Central memory CD8-positive, alpha-beta T cell (primary cell): ENCODE measurements at regions not wholly inside any gene's neighbourhood (a gene's known extent, or its start where the extent isn't known, plus 50 kb on each side); places are given as distances from the start of the nearest gene placed in this dataset.
A peak's percentile ranks its signal among the peaks of the same experiment; 100 is the strongest.

Source experiments
- ATAC-seq: fragments of 150-1000 bp; cut with Tn5 transposase; replicated peaks from 2 replicates; pipeline ENCODE4 v1.10.0; 2022; ENCODE audit warnings: mild to moderate bottlenecking, moderate FRiP score, moderate number of reproducible peaks; ENCODE audit not compliant: poor library complexity, severe bottlenecking; ENCODE audit errors: extremely low read depth
- DNase-seq, 2 donors: peaks; one replicate each; pipeline ENCODE4 v3.0.0; 2021; ENCODE audit warnings: low spot score in 2 of 2
- H3K27ac Mint-ChIP-seq: one replicate; pipeline ENCODE4 v1.8.0; 2022; ENCODE audit warnings: low read depth, mild to moderate bottlenecking, moderate library complexity, mixed read lengths
- H3K27me3 Mint-ChIP-seq: one replicate; pipeline ENCODE4 v1.8.0; 2022; ENCODE audit warnings: mixed read lengths
- H3K36me3 Mint-ChIP-seq: one replicate; pipeline ENCODE4 v1.8.0; 2022; ENCODE audit warnings: mild to moderate bottlenecking, moderate library complexity, mixed read lengths; ENCODE audit not compliant: insufficient read depth
- H3K4me1 Mint-ChIP-seq: one replicate; pipeline ENCODE4 v1.8.0; 2022; ENCODE audit warnings: mixed read lengths
- H3K4me3 Mint-ChIP-seq: one replicate; pipeline ENCODE4 v1.8.0; 2022; ENCODE audit warnings: mild to moderate bottlenecking, moderate library complexity, mixed read lengths
- H3K9me3 Mint-ChIP-seq: one replicate; pipeline ENCODE4 v1.8.0; 2022; ENCODE audit warnings: mixed read lengths

DNA sequence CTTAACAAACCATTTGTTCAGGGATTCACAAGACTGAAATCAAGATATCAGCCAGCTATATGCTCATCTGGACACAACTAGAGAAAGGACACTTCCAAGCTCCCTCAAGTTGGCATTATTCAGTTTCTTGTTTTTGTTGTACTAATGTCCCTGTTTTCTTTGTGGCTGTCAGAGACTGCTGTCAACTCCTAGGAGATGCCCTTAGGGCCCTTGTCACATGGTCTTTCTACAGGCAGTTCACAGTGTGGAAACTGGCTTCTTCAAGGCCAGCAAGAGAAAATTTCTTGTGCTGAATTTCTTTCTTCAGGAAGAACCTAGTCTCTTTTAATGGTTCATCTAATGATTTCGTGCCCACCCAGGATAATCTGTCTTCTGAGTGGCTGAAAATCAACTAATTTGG is 677.2 kb upstream of the MAN1A1 start:
- Mint-ChIP-seq H3K27me3 (no peaks in the 10 kb centered on the region), H3K9me3 (peaks cover 5% of the 10 kb centered on the region), H3K27ac (no peak overlapping the region), H3K4me1 (no peaks in the 10 kb centered on the region), H3K36me3 (no peaks in the 10 kb centered on the region), H3K4me3 (no peak overlapping the region)
- DNase-seq (no peak), ATAC-seq (no peak)

DNA sequence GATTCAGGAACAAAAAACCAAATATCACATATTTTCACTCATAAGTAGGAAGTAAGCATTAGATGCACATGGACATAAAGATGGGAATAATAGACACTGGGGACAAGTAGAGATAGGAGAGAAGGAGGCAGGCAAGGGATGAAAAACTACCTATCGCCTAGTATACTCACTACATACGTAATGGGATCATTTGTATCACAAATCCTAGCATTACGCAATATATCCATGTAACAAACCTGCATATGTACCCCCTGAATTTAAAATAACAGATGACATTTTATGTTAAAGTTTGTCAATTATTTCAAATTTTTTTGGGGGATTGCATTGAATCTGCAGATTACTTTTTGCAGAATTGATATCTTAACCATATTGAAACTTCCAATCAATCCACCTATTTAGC is 660.5 kb upstream of the MAN1A1 start:
- no peak overlapping the region for H3K4me3 Mint-ChIP-seq
- H3K4me1 Mint-ChIP-seq = no peaks in the 10 kb centered on the region
- H3K9me3 Mint-ChIP-seq = peaks cover 4% of the 10 kb centered on the region
- no peaks in the 10 kb centered on the region for H3K36me3 Mint-ChIP-seq
- no peak overlapping the region for H3K27ac Mint-ChIP-seq
- no peaks in the 10 kb centered on the region for H3K27me3 Mint-ChIP-seq
- ATAC-seq (no peak), DNase-seq (no peak)

DNA sequence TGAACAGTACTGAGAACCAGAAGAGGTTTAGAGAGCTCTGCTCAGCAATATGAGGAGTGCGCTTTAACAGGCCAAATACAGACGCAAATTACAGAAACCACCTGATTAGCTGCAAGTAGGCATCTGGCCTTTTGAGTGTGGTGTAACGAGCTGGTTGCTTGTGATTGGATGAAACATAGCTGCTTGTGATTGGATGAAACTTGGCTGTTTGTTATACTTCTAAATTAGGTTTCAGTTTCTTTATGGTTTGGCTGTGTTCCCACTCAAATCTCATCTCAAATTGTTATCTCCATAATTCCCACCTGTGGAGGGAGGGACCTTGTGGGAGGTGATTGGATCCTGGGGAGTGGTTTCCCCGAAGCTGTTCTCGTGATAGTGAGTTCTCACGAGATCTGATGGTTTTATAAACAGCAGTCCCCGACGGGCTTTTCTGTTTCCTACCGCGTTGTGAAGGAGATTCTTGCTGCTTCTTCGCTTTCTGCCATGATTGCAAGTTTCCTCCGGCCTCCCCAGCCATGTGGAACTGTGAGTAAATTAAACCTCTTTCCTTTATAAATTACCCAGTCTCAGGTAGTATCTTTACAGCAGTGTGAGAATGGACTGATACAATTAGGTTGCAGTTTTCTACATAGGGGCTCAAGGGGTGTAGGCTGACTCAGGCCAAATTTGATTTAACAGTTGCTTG is 655.9 kb upstream of the MAN1A1 start:
- Mint-ChIP-seq H3K4me1 (no peaks in the 10 kb centered on the region), H3K27ac (no peak overlapping the region), H3K4me3 (no peak overlapping the region), H3K9me3 (peaks cover 4% of the 10 kb centered on the region), H3K27me3 (no peaks in the 10 kb centered on the region), H3K36me3 (no peaks in the 10 kb centered on the region)
- DNase-seq (no peak), ATAC-seq (peak; percentile 19)

DNA sequence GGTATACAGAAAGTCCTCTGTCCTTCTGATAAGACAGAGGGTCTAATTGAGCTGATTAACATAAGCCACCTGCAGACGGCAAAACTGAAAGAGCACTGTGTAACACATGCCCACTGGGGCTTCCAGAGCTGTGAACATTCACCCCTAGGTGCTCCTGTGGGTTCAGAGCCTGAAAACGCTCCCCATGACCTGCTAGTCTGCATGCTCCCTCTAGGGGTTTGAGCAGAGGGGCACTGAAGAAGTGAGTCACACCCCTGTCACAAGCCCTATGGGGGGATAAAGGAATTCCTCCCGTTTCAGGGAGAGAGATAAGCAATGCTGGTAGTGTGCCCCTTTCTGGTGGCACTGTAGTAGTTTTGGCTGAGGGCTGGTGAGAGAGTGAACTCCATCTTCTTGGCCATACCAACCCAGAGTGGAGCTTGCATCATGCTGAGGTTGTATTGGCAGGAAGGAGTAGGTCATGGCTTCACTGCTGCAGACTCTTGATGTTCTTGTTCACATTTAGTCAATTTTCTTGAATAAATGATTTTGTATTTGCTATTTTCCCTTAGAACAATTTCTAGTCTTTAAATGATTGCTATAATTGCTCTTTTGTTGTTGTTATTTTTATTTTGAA is 637.5 kb upstream of the MAN1A1 start:
- no peaks in the 10 kb centered on the region for H3K4me1 Mint-ChIP-seq
- no peak overlapping the region for H3K4me3 Mint-ChIP-seq
- H3K9me3 Mint-ChIP-seq = peaks cover 9% of the 10 kb centered on the region
- H3K27ac Mint-ChIP-seq = no peak overlapping the region
- H3K36me3 Mint-ChIP-seq = no peaks in the 10 kb centered on the region
- no peak for DNase-seq
- ATAC-seq = no peak
- no peaks in the 10 kb centered on the region for H3K27me3 Mint-ChIP-seq

DNA sequence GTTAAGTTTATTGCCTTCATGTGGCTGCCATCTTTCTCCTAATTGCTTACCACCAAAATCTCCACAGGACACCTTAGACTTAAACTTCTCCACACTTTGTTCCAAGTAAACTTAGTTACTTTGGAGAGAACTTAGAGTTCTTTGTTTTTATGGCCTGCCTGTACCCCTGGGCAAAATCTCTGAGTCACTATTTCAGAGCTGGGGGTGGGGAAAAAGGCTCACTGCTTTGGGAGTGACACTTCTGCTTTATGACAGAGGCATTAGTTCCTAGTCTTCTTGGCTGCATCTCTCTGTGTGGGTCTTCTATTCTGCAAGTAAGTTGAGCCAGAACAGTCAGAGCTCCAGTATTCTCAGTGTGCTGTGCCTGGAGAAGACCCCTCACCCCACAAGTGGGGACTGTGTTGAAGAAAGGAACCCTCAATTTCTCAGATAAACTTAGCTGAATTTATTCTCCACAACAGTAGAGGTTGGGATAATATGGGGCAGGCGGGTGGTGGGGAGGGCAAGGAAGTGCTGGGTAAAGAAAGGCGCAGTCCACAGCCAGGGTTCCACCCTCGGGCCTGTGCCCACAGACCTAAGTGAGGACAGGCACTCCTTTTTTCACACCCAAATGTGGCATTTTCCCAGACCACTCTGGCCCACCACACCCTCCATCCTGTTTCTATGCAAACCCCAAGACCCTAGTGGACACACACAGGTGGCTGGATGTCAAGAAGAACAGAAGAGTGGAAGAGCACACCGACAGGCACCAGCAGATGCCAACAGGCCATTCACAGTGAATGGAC is 636.6 kb upstream of the MAN1A1 start:
- Mint-ChIP-seq H3K27me3 (no peaks in the 10 kb centered on the region), H3K4me1 (no peaks in the 10 kb centered on the region), H3K36me3 (no peaks in the 10 kb centered on the region), H3K9me3 (peaks cover 9% of the 10 kb centered on the region), H3K27ac (no peak overlapping the region), H3K4me3 (no peak overlapping the region)
- ATAC-seq (no peak), DNase-seq (no peak)

DNA sequence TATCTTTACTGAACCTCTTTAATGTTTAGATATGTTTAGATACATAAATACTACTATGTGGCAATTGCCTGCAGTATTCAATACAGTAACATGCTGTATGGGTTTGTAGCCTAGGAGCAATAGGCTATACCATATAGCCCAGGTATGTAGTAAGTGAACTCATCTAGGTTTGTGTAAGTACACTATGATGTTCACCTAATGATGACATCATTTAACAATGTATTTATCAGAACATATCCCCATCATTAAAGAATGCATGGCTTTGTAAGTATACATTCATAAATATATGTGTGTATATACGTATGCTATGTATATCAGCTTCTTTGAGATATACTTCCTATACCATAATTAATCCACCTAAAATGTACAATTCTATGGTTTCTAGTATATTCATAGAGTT is 631.2 kb upstream of the MAN1A1 start:
- DNase-seq = no peak
- ATAC-seq = no peak

DNA sequence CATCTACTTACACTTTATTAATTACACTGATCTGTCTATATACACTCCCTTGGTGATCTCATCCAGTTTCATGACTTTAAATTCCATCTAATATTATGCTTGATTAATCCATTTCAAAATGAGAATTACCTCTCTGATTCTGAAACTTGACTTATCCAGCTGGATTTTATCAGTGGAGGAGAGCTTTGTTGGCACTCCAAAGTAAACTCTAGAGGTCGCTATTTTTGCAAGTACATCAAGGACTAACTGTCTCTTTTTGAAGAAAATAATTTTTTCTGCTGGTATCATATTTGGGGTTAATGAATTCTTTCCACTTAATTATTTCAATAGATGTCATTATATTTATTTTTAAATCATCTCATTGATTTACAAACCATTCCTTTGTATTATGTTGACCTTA is 630.3 kb upstream of the MAN1A1 start:
- no peak overlapping the region for H3K4me3 Mint-ChIP-seq
- no peaks in the 10 kb centered on the region for H3K36me3 Mint-ChIP-seq
- H3K9me3 Mint-ChIP-seq = no peaks in the 10 kb centered on the region
- no peaks in the 10 kb centered on the region for H3K27me3 Mint-ChIP-seq
- H3K4me1 Mint-ChIP-seq = no peaks in the 10 kb centered on the region
- no peak overlapping the region for H3K27ac Mint-ChIP-seq
- no peak for ATAC-seq
- DNase-seq = no peak

More for the DNA sequence above, 631.2 kb upstream of the MAN1A1 start:
- H3K27me3 Mint-ChIP-seq = no peaks in the 10 kb centered on the region
- H3K4me1 Mint-ChIP-seq = no peaks in the 10 kb centered on the region
- H3K27ac Mint-ChIP-seq = no peak overlapping the region
- peaks cover 2% of the 10 kb centered on the region for H3K9me3 Mint-ChIP-seq
- no peaks in the 10 kb centered on the region for H3K36me3 Mint-ChIP-seq
- H3K4me3 Mint-ChIP-seq = no peak overlapping the region

DNA sequence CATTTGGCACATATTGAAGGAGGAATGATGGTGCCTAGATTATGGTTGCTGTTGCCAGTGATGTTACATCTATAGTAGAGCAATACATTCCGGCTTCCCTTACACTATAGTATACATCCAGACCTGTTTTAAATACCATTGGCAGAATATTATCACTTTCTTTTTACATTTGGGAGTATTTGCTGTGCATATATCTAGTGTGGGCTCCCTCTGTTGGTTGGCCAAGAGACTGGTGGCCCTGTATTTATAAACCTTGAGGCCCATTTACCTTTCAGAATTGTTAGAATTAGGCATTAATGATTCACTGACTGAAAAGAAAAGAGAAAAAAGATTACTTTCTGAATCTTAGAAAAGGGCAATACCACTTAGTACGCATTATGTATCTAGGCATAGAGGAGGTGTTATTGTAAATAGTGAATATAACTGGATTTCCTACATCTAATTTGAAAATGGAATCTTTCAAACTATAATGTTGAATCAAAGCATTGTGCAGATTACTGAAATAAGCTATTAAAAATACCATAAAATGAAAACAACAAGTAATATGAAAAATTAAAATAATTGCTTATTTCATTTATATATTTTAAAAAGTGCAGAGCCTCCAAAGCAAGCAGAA is 628.8 kb upstream of the MAN1A1 start:
- Mint-ChIP-seq H3K4me1 (no peaks in the 10 kb centered on the region), H3K27me3 (no peaks in the 10 kb centered on the region), H3K4me3 (no peak overlapping the region), H3K36me3 (no peaks in the 10 kb centered on the region), H3K27ac (no peak overlapping the region), H3K9me3 (no peaks in the 10 kb centered on the region)
- DNase-seq = no peak
- ATAC-seq = no peak

DNA sequence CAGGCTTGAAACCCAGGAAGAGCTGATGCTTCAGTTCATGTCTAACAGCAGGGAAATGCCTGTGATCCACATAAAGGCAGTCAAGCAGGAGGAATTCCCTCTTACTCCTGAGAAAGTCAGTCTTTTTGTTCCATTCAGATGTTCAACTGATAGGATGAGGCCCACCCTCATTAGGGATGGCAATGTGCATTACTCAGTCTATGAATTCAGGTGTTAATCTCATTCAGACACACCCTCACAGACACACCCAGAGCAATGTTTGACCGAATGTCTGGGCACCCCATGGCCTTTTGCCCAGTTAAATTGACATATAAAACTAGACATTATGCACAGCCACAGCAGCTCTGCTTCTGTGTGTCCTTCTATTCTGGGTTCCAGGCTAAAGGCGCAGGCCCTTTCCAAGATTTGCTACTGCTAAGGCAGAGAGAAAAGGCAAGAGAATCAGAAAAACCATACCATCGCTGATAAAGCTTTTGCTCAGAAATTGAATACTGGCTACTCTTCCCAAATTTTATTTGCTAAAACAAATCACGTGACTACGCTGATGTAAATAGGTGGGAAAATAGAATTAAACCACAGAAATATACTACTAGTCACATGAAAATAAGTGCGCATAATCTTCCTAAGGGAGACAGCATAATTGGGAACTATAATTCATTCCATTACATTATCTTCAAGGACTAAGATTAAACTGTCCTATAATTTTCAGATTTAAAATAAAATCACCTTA is 625.0 kb upstream of the MAN1A1 start:
- no peak overlapping the region for H3K27ac Mint-ChIP-seq
- no peaks in the 10 kb centered on the region for H3K27me3 Mint-ChIP-seq

DNA sequence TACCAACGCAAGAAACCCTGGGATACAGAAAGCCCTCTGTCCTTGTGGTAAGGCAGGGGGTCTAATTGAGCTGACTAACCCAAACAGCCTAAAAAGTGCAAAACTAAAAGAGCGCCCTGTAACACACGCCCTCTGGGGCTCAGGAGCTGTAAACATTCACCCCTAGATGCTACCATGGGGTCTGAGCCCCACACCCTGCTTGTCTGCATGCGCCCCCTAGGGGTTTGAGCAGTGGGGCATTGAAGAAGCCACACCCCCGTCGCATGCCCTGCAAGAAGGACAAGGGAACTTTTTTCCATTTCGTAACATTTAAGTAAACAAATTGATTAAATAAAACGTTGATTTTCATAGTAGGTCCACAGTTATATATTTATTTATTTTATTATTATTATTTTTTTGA is 616.9 kb upstream of the MAN1A1 start:
- DNase-seq = no peak
- Mint-ChIP-seq H3K27me3 (peaks cover 9% of the 10 kb centered on the region), H3K36me3 (no peaks in the 10 kb centered on the region), H3K4me3 (no peak overlapping the region), H3K27ac (no peak overlapping the region), H3K9me3 (no peaks in the 10 kb centered on the region), H3K4me1 (no peaks in the 10 kb centered on the region)
- ATAC-seq = no peak

More for the DNA sequence above, 625.0 kb upstream of the MAN1A1 start:
- no peaks in the 10 kb centered on the region for H3K9me3 Mint-ChIP-seq
- no peaks in the 10 kb centered on the region for H3K36me3 Mint-ChIP-seq
- ATAC-seq (no peak), DNase-seq (no peak)
- no peak overlapping the region for H3K4me3 Mint-ChIP-seq
- no peaks in the 10 kb centered on the region for H3K4me1 Mint-ChIP-seq

DNA sequence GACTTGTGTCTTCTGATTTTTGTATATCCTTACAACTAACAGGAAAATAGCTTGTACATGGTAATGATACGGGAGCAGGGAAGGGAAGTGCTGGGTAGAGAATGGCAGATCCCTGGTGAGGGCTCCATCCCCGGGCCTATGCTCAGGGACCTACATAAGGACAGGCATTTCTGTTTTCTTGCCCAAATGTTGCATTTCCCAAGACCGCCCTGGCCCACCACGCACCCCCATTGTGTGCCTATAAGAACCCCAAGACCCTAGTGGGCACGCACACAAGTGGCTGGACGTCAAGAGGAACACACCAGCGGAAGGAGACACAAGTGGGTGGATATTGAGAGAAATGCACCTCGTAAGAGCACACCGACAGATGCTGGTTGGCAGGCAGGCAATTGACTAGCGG is 616.3 kb upstream of the MAN1A1 start:
- Mint-ChIP-seq H3K9me3 (no peaks in the 10 kb centered on the region), H3K36me3 (no peaks in the 10 kb centered on the region), H3K4me1 (no peaks in the 10 kb centered on the region), H3K27me3 (peaks cover 9% of the 10 kb centered on the region), H3K4me3 (no peak overlapping the region), H3K27ac (no peak overlapping the region)
- no peak for DNase-seq
- no peak for ATAC-seq

DNA sequence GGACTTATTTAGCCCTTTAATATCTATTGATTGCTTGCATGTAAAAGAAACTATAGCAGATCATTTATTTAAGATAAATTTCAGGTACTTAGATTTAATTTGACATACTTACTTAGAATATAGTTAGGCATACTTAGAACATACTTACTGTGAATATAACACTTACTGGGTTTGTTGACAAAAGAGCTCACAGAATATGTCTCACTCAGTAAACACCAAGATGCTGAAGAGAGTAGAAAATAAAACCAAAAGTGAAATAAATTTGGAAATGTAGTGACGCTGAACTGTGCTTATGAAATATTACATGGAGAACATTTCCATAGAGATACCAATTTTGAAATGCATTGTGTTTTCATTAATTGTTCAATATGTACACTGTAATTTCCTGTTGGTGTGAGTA is 615.4 kb upstream of the MAN1A1 start:
- Mint-ChIP-seq H3K4me1 (no peaks in the 10 kb centered on the region), H3K4me3 (no peak overlapping the region), H3K9me3 (no peaks in the 10 kb centered on the region), H3K27ac (no peak overlapping the region), H3K36me3 (no peaks in the 10 kb centered on the region), H3K27me3 (peaks cover 9% of the 10 kb centered on the region)
- DNase-seq = no peak
- ATAC-seq = no peak
